Gastroesophageal sphincter (tissue), 3 donors: ENCODE measurements at regions not wholly inside any gene's neighbourhood (a gene's known extent, or its start where the extent isn't known, plus 50 kb on each side); places are given as distances from the start of the nearest gene placed in this dataset.

Source experiments
- EP300 ChIP-seq: sonication (generic); formaldehyde crosslinking; IDR thresholded peaks from one replicate; pipeline ENCODE4 v1.6.1; 2017; ENCODE audit warnings: antibody characterized with exemption, mild to moderate bottlenecking
- POLR2A ChIP-seq, 2 donors: fragments of 450-650 bp; IDR thresholded peaks; one replicate each; pipeline ENCODE4 v1.6.1; 2017; ENCODE audit warnings: antibody characterized with exemption in 2 of 2, mild to moderate bottlenecking in 2 of 2, moderate library complexity in 1 of 2
- POLR2AphosphoS5 ChIP-seq: sonication (generic); formaldehyde crosslinking; IDR thresholded peaks from one replicate; pipeline ENCODE4 v1.6.1; 2017; ENCODE audit warnings: antibody characterized with exemption
- TF ChIP-seq, protein P1 (sequence below), 4 experiments: fragments of 200-600 bp in 2 of 4; fragments of 450-650 bp in 2 of 4; sonication (generic) in 1 of 4; IDR thresholded peaks; one replicate each; pipeline ENCODE4 v1.5.1; 2017 to 2019; ENCODE audit warnings: antibody characterized with exemption in 4 of 4, mild to moderate bottlenecking in 2 of 4, moderate library complexity in 2 of 4

DNA sequence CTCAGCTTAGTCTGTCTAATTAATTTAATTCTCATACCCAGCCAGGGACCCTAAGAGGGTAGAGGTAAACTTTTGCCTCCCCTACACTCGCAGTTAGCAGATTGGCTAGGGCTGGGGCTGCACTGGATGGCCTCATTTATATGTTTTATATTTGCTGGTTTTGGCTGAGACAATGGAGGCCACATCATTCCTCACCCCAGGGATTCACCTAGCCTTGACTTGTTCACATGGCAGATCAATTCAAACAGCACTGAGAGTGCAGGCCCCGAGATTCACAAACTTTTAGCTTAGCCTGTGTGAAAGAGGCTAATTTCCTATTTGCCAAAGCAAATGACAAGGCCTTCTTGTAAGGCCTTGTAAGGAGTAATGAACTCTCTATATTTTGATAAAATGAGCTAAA lies 844.4 kb downstream of the ARAP2 start:
- TF ChIP-seq, protein P1, sequence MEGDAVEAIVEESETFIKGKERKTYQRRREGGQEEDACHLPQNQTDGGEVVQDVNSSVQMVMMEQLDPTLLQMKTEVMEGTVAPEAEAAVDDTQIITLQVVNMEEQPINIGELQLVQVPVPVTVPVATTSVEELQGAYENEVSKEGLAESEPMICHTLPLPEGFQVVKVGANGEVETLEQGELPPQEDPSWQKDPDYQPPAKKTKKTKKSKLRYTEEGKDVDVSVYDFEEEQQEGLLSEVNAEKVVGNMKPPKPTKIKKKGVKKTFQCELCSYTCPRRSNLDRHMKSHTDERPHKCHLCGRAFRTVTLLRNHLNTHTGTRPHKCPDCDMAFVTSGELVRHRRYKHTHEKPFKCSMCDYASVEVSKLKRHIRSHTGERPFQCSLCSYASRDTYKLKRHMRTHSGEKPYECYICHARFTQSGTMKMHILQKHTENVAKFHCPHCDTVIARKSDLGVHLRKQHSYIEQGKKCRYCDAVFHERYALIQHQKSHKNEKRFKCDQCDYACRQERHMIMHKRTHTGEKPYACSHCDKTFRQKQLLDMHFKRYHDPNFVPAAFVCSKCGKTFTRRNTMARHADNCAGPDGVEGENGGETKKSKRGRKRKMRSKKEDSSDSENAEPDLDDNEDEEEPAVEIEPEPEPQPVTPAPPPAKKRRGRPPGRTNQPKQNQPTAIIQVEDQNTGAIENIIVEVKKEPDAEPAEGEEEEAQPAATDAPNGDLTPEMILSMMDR (IDR thresholded peaks at IDR 0.05): no peak
- TF ChIP-seq EP300 (no peak), POLR2A (IDR thresholded peaks at IDR 0.05) (no peak), POLR2AphosphoS5 (no peak)
